Esophagus muscularis mucosa (tissue), 4 donors: ENCODE measurements at regions not wholly inside any gene's neighbourhood (a gene's known extent, or its start where the extent isn't known, plus 50 kb on each side); places are given as distances from the start of the nearest gene placed in this dataset.

Source experiments
- DNase-seq: peaks from one replicate; pipeline ENCODE4 v3.0.0-alpha.2; 2017; ENCODE audit errors: extremely low spot score
- H3K27ac ChIP-seq, 4 donors: fragments of 200-600 bp; sonication (generic); replicated peaks in 1 of 4; 1 replicate in 3 of 4; 2 replicates in 1 of 4; pipeline ENCODE4 v1.5.1; 2016 to 2019; ENCODE audit warnings: mild to moderate bottlenecking in 1 of 4
- H3K27me3 ChIP-seq, 4 donors: fragments of 200-600 bp; sonication (generic); one replicate each; pipeline versions ENCODE4 v1.5.1 to v1.6.0; 2016 to 2019
- H3K36me3 ChIP-seq, 4 donors: fragments of 200-600 bp; sonication (generic); one replicate each; pipeline ENCODE4 v1.5.1; 2016 to 2019
- H3K4me1 ChIP-seq, 4 donors: fragments of 200-600 bp; sonication (generic); one replicate each; pipeline ENCODE4 v1.5.1; 2016 to 2019
- H3K4me3 ChIP-seq, 4 donors: fragments of 200-600 bp; sonication (generic); 1 replicate in 2 of 4; 2 replicates in 2 of 4; pipeline ENCODE4 v1.5.1; 2016 to 2019; ENCODE audit warnings: mild to moderate bottlenecking in 4 of 4, moderate library complexity in 1 of 4
- H3K9me3 ChIP-seq, 4 donors: fragments of 200-600 bp; sonication (generic); 1 replicate in 3 of 4; 2 replicates in 1 of 4; pipeline ENCODE4 v1.5.1; 2016 to 2019
- CTCF ChIP-seq, 3 experiments: fragments of 200-600 bp in 2 of 3; fragments of 450-650 bp in 1 of 3; sonication (generic) in 2 of 3; IDR thresholded peaks; one replicate each; pipeline ENCODE4 v1.5.1; 2017 to 2019; ENCODE audit warnings: antibody characterized with exemption in 3 of 3, mild to moderate bottlenecking in 2 of 3, moderate library complexity in 1 of 3
- EP300 ChIP-seq: sonication (generic); formaldehyde crosslinking; IDR thresholded peaks from one replicate; pipeline ENCODE4 v1.6.1; 2017; ENCODE audit warnings: antibody characterized with exemption
- POLR2A ChIP-seq: fragments of 450-650 bp; IDR thresholded peaks from one replicate; pipeline ENCODE4 v1.6.1; 2017; ENCODE audit warnings: antibody characterized with exemption, moderate library complexity, mild to moderate bottlenecking, low read depth
- POLR2AphosphoS5 ChIP-seq, 2 donors: sonication (generic); formaldehyde crosslinking; IDR thresholded peaks; one replicate each; pipeline ENCODE4 v1.6.1; 2017; ENCODE audit warnings: antibody characterized with exemption in 2 of 2
- WGBS: methylation state at CpG from one replicate; pipeline ENCODE4 v1.1.5; 2018; 5-methylcytosine and 5-hydroxymethylcytosine counted together
- intact Hi-C: fragments of 100-400 bp; cut with DNase I; formaldehyde crosslinking; loops from one replicate; pipeline ENCODE4 v1.15.1; 2023

GRCh38 chr5:155768332-155768731, 558.6 kb upstream of the SGCD start:
- H3K4me1 ChIP-seq: peaks cover 0 to 3% (median 0%) of the 10 kb centered on the region in 4 donors
- no peaks in the 10 kb centered on the region for H3K36me3 ChIP-seq
- WGBS: 74% methylated on average over 3 of the region's 3 CpGs
- no peak for TF ChIP-seq POLR2A
- no peak for TF ChIP-seq POLR2AphosphoS5 (IDR thresholded peaks at IDR 0.05)
- H3K9me3 ChIP-seq: no peaks in the 10 kb centered on the region
- intact Hi-C loops: no loop called here
- H3K27ac ChIP-seq: no peak overlapping the region
- no peaks in the 10 kb centered on the region for H3K27me3 ChIP-seq
- no peak overlapping the region for H3K4me3 ChIP-seq
- DNase-seq: no peak

- Histone ChIP-seq H3K36me3 (no peaks in the 10 kb centered on the region), H3K4me1 (no peaks in the 10 kb centered on the region), H3K9me3 (no peaks in the 10 kb centered on the region), H3K4me3 (no peak overlapping the region), H3K27me3 (no peaks in the 10 kb centered on the region), H3K27ac (no peak overlapping the region)
- DNase-seq: no peak
- 68% methylated on average over 4 of the region's 4 CpGs for WGBS
- intact Hi-C loops: no loop called here
- TF ChIP-seq CTCF (IDR thresholded peaks at IDR 0.05): no peak
- no peak for TF ChIP-seq EP300
- no peak for TF ChIP-seq POLR2A
- no peak for TF ChIP-seq POLR2AphosphoS5 (IDR thresholded peaks at IDR 0.05)
Measured at GRCh38 chr5:155772009-155772662, 554.8 kb upstream of the SGCD start.

GRCh38 chr5:155773680-155774079, 553.3 kb upstream of the SGCD start:
- intact Hi-C loops: no loop called here
- TF ChIP-seq EP300 (no peak), POLR2AphosphoS5 (IDR thresholded peaks at IDR 0.05) (no peak), CTCF (IDR thresholded peaks at IDR 0.05) (no peak), POLR2A (no peak)
- DNase-seq: no peak
- no peaks in the 10 kb centered on the region for H3K4me1 ChIP-seq
- no peaks in the 10 kb centered on the region for H3K36me3 ChIP-seq
- no peak overlapping the region for H3K27ac ChIP-seq
- no peaks in the 10 kb centered on the region for H3K27me3 ChIP-seq
- H3K4me3 ChIP-seq: no peak overlapping the region
- 75% methylated on average over 2 of the region's 2 CpGs for WGBS
- H3K9me3 ChIP-seq: no peaks in the 10 kb centered on the region

- H3K4me3 ChIP-seq: no peak overlapping the region
- H3K27ac ChIP-seq: no peak overlapping the region
- WGBS: 84% methylated on average over 3 of the region's 3 CpGs
- no peaks in the 10 kb centered on the region for H3K36me3 ChIP-seq
- no peaks in the 10 kb centered on the region for H3K27me3 ChIP-seq
- intact Hi-C loops: no loop called here
- DNase-seq: no peak
- no peaks in the 10 kb centered on the region for H3K4me1 ChIP-seq
- no peaks in the 10 kb centered on the region for H3K9me3 ChIP-seq
- TF ChIP-seq POLR2A: no peak
Measured at GRCh38 chr5:155780260-155780659, 546.7 kb upstream of the SGCD start.

GRCh38 chr5:155783246-155783645, 543.7 kb upstream of the SGCD start:
- no peaks in the 10 kb centered on the region for H3K27me3 ChIP-seq
- H3K9me3 ChIP-seq: no peaks in the 10 kb centered on the region
- H3K4me3 ChIP-seq: no peak overlapping the region
- no peaks in the 10 kb centered on the region for H3K4me1 ChIP-seq
- TF ChIP-seq EP300 (no peak), POLR2AphosphoS5 (IDR thresholded peaks at IDR 0.05) (no peak)
- H3K36me3 ChIP-seq: no peaks in the 10 kb centered on the region
- no peak for DNase-seq
- 75% methylated on average over 1 of the region's 1 CpG for WGBS
- H3K27ac ChIP-seq: no peak overlapping the region
- intact Hi-C loops: no loop called here

- H3K27ac ChIP-seq: no peak overlapping the region
- intact Hi-C loops: no loop called here
- TF ChIP-seq EP300: no peak
- DNase-seq: no peak
- H3K4me3 ChIP-seq: no peak overlapping the region
- H3K9me3 ChIP-seq: no peaks in the 10 kb centered on the region
- no peaks in the 10 kb centered on the region for H3K4me1 ChIP-seq
- WGBS: 77% methylated on average over 3 of the region's 3 CpGs
- H3K27me3 ChIP-seq: no peaks in the 10 kb centered on the region
- H3K36me3 ChIP-seq: no peaks in the 10 kb centered on the region
Measured at GRCh38 chr5:155783791-155784190, 543.2 kb upstream of the SGCD start.

GRCh38 chr5:155786108-155786507, 540.9 kb upstream of the SGCD start:
- TF ChIP-seq POLR2A: no peak
- TF ChIP-seq POLR2AphosphoS5 (IDR thresholded peaks at IDR 0.05): no peak
- TF ChIP-seq CTCF (IDR thresholded peaks at IDR 0.05): no peak
- TF ChIP-seq EP300: no peak
- Histone ChIP-seq H3K4me3 (no peak overlapping the region), H3K27ac (no peak overlapping the region), H3K27me3 (no peaks in the 10 kb centered on the region), H3K9me3 (no peaks in the 10 kb centered on the region), H3K36me3 (no peaks in the 10 kb centered on the region), H3K4me1 (no peaks in the 10 kb centered on the region)
- DNase-seq: no peak
- intact Hi-C loops: no loop called here
- 84% methylated on average over 1 of the region's 1 CpG for WGBS
